GM23338 (cell line): ENCODE measurements at regions not wholly inside any gene's neighbourhood (a gene's known extent, or its start where the extent isn't known, plus 50 kb on each side); places are given as distances from the start of the nearest gene placed in this dataset.

Source experiments
- ATAC-seq: fragments of 200-7000 bp; cut with Tn5 transposase; 3 replicates; pipeline ENCODE4 v1.9.1; 2020
- DNase-seq: peaks from one replicate; pipeline ENCODE4 v3.0.0-alpha.2; 2015; ENCODE audit warnings: low spot score
- H2AFZ ChIP-seq: fragments of 200-600 bp; sonication (generic); 2 replicates; pipeline ENCODE4 v1.8.0; 2016; ENCODE audit warnings: antibody characterized with exemption, mild to moderate bottlenecking, moderate library complexity
- H3F3A ChIP-seq: fragments of 200-600 bp; sonication (generic); replicated peaks from 2 replicates; pipeline ENCODE4 v1.8.0; 2017; ENCODE audit warnings: antibody characterized with exemption, mixed run types, low read depth
- H3K27ac ChIP-seq: fragments of 200-600 bp; sonication (generic); 2 replicates; pipeline ENCODE4 v1.6.1; 2016; ENCODE audit warnings: low read depth
- H3K27me3 ChIP-seq: fragments of 200-600 bp; sonication (generic); 2 replicates; pipeline ENCODE4 v1.8.0; 2016; ENCODE audit warnings: mild to moderate bottlenecking, mixed run types, moderate library complexity; ENCODE audit not compliant: insufficient read depth
- H3K36me3 ChIP-seq: fragments of 200-600 bp; sonication (generic); 2 replicates; pipeline ENCODE4 v1.8.0; 2016; ENCODE audit warnings: mild to moderate bottlenecking; ENCODE audit not compliant: insufficient read depth
- H3K4me1 ChIP-seq: fragments of 200-600 bp; sonication (generic); 2 replicates; pipeline ENCODE4 v1.8.0; 2016; ENCODE audit warnings: mild to moderate bottlenecking, moderate library complexity; ENCODE audit not compliant: insufficient read depth
- H3K4me2 ChIP-seq: fragments of 200-600 bp; sonication (generic); 2 replicates; pipeline ENCODE4 v1.7.1; 2017; ENCODE audit warnings: mixed run types
- H3K4me3 ChIP-seq: fragments of 200-600 bp; sonication (generic); 2 replicates; pipeline ENCODE4 v1.6.1; 2016; ENCODE audit warnings: mixed run types
- H3K79me2 ChIP-seq: fragments of 200-600 bp; sonication (generic); replicated peaks from 2 replicates; pipeline ENCODE4 v1.8.0; 2017; ENCODE audit warnings: mild to moderate bottlenecking; ENCODE audit not compliant: insufficient read depth
- H3K9me2 ChIP-seq: fragments of 200-600 bp; sonication (generic); 2 replicates; pipeline ENCODE4 v1.8.0; 2017; ENCODE audit not compliant: insufficient read depth
- H4K20me1 ChIP-seq: fragments of 200-600 bp; sonication (generic); replicated peaks from 2 replicates; pipeline ENCODE4 v1.8.0; 2017; ENCODE audit warnings: mild to moderate bottlenecking; ENCODE audit not compliant: insufficient read depth
- H3K27ac Mint-ChIP-seq: 2 replicates; pipeline ENCODE4 v1.8.0; 2020; ENCODE audit warnings: inconsistent platforms, mild to moderate bottlenecking, moderate library complexity, mixed read lengths
- H3K27me3 Mint-ChIP-seq: 3 replicates; pipeline ENCODE4 v1.8.0; 2022; ENCODE audit warnings: low read depth, mild to moderate bottlenecking, moderate library complexity, mixed read lengths, inconsistent platforms; ENCODE audit not compliant: insufficient read depth, poor library complexity
- H3K36me3 Mint-ChIP-seq: 3 replicates; pipeline ENCODE4 v1.8.0; 2021; ENCODE audit warnings: low read depth, mild to moderate bottlenecking, inconsistent platforms, moderate library complexity, mixed read lengths
- H3K4me1 Mint-ChIP-seq: 3 replicates; pipeline ENCODE4 v1.8.0; 2020; ENCODE audit warnings: mild to moderate bottlenecking, inconsistent platforms, mixed read lengths
- H3K4me3 Mint-ChIP-seq: 3 replicates; pipeline ENCODE4 v1.8.0; 2021; ENCODE audit warnings: moderate library complexity, mild to moderate bottlenecking, inconsistent platforms, mixed read lengths
- H3K9me3 Mint-ChIP-seq: 3 replicates; pipeline ENCODE4 v1.8.0; 2020; ENCODE audit warnings: moderate library complexity, mild to moderate bottlenecking, inconsistent platforms, mixed read lengths
- CREB1 ChIP-seq: fragments of 250-450 bp; sonication (Bioruptor Pico); IDR thresholded peaks from 2 replicates; pipeline ENCODE4 v1.5.0; 2020; ENCODE audit warnings: low read depth, mild to moderate bottlenecking, moderate library complexity
- EZH2 ChIP-seq: fragments of 200-600 bp; sonication (generic); IDR thresholded peaks from one replicate; pipeline ENCODE4 v1.8.0; 2017; ENCODE audit warnings: antibody characterized with exemption, mild to moderate bottlenecking, low read depth; ENCODE audit not compliant: unreplicated experiment
- EZH2phosphoT487 ChIP-seq: fragments of 200-600 bp; sonication (generic); IDR thresholded peaks from one replicate; pipeline ENCODE4 v1.8.1; 2018; ENCODE audit warnings: antibody characterized with exemption; ENCODE audit not compliant: unreplicated experiment
- JUNB ChIP-seq: IDR thresholded peaks from one replicate; pipeline ENCODE4 v1.6.1; 2016; ENCODE audit warnings: antibody characterized with exemption; ENCODE audit not compliant: unreplicated experiment
- NANOG ChIP-seq: IDR thresholded peaks from 2 replicates; pipeline ENCODE4 v1.6.1; 2016; ENCODE audit warnings: antibody characterized with exemption, borderline replicate concordance
- POLR2AphosphoS5 ChIP-seq: IDR thresholded peaks from 2 replicates; pipeline ENCODE4 v1.6.1; 2016; ENCODE audit warnings: antibody characterized with exemption, low read depth
- STAT1 ChIP-seq: IDR thresholded peaks from one replicate; pipeline ENCODE4 v1.6.1; 2016; ENCODE audit warnings: antibody characterized with exemption; ENCODE audit not compliant: unreplicated experiment
- ZNF114 ChIP-seq: fragments of 250-450 bp; sonication (Bioruptor Pico); IDR thresholded peaks from 2 replicates; pipeline ENCODE4 v1.5.0; 2020; ENCODE audit warnings: mild to moderate bottlenecking, moderate library complexity
- ZNF331 ChIP-seq: fragments of 250-450 bp; sonication (Bioruptor Pico); IDR thresholded peaks from 2 replicates; pipeline ENCODE4 v1.5.0; 2020; ENCODE audit warnings: low read depth, mild to moderate bottlenecking, moderate library complexity
- TF ChIP-seq, protein P1 (sequence below): IDR thresholded peaks from 2 replicates; pipeline ENCODE4 v1.6.1; 2016; ENCODE audit warnings: antibody characterized with exemption
- TF ChIP-seq, protein P2 (sequence below): fragments of 250-450 bp; sonication (Bioruptor Pico); IDR thresholded peaks from 2 replicates; pipeline ENCODE4 v1.5.0; 2020; ENCODE audit warnings: mild to moderate bottlenecking, moderate library complexity
- TF ChIP-seq, protein P3 (sequence below), 2 experiments: fragments of 200-600 bp in 1 of 2; sonication (generic) in 1 of 2; conservative IDR thresholded peaks; 2 replicates each; pipeline versions ENCODE4 v1.5.1 to v1.6.1; 2016 to 2017; ENCODE audit warnings: antibody characterized with exemption in 2 of 2, low read depth in 2 of 2, mild to moderate bottlenecking in 2 of 2, moderate library complexity in 1 of 2
- TF ChIP-seq, protein P4 (sequence below): IDR thresholded peaks from one replicate; pipeline ENCODE4 v1.6.1; 2018; ENCODE audit warnings: antibody characterized with exemption; ENCODE audit not compliant: unreplicated experiment

DNA sequence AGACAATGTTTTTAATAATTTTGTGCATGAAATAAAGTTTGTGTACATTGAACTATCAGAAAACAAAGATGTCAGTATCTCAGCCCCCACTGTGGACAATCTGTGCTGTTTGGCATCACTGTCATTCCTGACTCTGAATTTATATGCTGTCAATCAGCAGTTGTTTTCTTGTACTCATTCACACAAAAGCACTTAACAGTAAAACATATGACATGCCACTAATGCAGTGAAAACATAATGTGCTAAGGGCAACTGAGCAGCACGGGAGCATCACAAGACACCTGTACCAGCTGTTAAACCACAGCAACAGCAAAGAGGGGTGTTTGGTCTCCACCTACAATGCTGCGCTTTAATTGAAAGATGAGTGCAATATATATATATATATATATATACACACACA, 647.8 kb upstream of the SLC35B3 start:
- Histone ChIP-seq H3F3A (no peaks in the 10 kb centered on the region), H3K27me3 (no peaks in the 10 kb centered on the region), H3K9me2 (no peaks in the 10 kb centered on the region), H3K79me2 (no peaks in the 10 kb centered on the region), H2AFZ (no peak overlapping the region), H3K4me3 (no peak overlapping the region), H3K4me2 (no peak overlapping the region), H3K4me1 (peaks cover 8% of the 10 kb centered on the region; the same call in 1 of the 2 replicates), H4K20me1 (no peaks in the 10 kb centered on the region), H3K27ac (no peak overlapping the region), H3K36me3 (no peaks in the 10 kb centered on the region)
- Mint-ChIP-seq H3K4me3 (no peak overlapping the region), H3K36me3 (no peaks in the 10 kb centered on the region), H3K27me3 (peaks cover 2% of the 10 kb centered on the region), H3K27ac (no peak overlapping the region), H3K9me3 (no peaks in the 10 kb centered on the region), H3K4me1 (peaks cover 16% of the 10 kb centered on the region)
- no peak for DNase-seq
- ATAC-seq, result no peak
- TF ChIP-seq CREB1 (no peak), NANOG (no peak), JUNB (no peak), POLR2AphosphoS5 (no peak), EZH2phosphoT487 (no peak), ZNF331 (no peak), ZNF114 (CRISPR knock-in tag) (no peak), STAT1 (no peak), EZH2 (no peak)
- TF ChIP-seq, protein P1, sequence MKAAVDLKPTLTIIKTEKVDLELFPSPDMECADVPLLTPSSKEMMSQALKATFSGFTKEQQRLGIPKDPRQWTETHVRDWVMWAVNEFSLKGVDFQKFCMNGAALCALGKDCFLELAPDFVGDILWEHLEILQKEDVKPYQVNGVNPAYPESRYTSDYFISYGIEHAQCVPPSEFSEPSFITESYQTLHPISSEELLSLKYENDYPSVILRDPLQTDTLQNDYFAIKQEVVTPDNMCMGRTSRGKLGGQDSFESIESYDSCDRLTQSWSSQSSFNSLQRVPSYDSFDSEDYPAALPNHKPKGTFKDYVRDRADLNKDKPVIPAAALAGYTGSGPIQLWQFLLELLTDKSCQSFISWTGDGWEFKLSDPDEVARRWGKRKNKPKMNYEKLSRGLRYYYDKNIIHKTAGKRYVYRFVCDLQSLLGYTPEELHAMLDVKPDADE, result no peak
- TF ChIP-seq, protein P2, sequence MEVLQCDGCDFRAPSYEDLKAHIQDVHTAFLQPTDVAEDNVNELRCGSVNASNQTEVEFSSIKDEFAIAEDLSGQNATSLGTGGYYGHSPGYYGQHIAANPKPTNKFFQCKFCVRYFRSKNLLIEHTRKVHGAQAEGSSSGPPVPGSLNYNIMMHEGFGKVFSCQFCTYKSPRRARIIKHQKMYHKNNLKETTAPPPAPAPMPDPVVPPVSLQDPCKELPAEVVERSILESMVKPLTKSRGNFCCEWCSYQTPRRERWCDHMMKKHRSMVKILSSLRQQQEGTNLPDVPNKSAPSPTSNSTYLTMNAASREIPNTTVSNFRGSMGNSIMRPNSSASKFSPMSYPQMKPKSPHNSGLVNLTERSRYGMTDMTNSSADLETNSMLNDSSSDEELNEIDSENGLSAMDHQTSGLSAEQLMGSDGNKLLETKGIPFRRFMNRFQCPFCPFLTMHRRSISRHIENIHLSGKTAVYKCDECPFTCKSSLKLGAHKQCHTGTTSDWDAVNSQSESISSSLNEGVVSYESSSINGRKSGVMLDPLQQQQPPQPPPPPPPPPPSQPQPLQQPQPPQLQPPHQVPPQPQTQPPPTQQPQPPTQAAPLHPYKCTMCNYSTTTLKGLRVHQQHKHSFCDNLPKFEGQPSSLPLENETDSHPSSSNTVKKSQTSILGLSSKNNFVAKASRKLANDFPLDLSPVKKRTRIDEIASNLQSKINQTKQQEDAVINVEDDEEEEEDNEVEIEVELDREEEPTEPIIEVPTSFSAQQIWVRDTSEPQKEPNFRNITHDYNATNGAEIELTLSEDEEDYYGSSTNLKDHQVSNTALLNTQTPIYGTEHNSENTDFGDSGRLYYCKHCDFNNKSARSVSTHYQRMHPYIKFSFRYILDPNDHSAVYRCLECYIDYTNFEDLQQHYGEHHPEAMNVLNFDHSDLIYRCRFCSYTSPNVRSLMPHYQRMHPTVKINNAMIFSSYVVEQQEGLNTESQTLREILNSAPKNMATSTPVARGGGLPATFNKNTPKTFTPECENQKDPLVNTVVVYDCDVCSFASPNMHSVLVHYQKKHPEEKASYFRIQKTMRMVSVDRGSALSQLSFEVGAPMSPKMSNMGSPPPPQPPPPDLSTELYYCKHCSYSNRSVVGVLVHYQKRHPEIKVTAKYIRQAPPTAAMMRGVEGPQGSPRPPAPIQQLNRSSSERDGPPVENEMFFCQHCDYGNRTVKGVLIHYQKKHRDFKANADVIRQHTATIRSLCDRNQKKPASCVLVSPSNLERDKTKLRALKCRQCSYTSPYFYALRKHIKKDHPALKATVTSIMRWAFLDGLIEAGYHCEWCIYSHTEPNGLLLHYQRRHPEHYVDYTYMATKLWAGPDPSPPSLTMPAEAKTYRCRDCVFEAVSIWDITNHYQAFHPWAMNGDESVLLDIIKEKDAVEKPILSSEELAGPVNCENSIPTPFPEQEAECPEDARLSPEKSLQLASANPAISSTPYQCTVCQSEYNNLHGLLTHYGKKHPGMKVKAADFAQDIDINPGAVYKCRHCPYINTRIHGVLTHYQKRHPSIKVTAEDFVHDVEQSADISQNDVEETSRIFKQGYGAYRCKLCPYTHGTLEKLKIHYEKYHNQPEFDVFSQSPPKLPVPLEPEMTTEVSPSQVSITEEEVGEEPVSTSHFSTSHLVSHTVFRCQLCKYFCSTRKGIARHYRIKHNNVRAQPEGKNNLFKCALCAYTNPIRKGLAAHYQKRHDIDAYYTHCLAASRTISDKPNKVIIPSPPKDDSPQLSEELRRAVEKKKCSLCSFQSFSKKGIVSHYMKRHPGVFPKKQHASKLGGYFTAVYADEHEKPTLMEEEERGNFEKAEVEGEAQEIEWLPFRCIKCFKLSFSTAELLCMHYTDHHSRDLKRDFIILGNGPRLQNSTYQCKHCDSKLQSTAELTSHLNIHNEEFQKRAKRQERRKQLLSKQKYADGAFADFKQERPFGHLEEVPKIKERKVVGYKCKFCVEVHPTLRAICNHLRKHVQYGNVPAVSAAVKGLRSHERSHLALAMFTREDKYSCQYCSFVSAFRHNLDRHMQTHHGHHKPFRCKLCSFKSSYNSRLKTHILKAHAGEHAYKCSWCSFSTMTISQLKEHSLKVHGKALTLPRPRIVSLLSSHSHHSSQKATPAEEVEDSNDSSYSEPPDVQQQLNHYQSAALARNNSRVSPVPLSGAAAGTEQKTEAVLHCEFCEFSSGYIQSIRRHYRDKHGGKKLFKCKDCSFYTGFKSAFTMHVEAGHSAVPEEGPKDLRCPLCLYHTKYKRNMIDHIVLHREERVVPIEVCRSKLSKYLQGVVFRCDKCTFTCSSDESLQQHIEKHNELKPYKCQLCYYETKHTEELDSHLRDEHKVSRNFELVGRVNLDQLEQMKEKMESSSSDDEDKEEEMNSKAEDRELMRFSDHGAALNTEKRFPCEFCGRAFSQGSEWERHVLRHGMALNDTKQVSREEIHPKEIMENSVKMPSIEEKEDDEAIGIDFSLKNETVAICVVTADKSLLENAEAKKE, result no peak
- TF ChIP-seq, protein P3, sequence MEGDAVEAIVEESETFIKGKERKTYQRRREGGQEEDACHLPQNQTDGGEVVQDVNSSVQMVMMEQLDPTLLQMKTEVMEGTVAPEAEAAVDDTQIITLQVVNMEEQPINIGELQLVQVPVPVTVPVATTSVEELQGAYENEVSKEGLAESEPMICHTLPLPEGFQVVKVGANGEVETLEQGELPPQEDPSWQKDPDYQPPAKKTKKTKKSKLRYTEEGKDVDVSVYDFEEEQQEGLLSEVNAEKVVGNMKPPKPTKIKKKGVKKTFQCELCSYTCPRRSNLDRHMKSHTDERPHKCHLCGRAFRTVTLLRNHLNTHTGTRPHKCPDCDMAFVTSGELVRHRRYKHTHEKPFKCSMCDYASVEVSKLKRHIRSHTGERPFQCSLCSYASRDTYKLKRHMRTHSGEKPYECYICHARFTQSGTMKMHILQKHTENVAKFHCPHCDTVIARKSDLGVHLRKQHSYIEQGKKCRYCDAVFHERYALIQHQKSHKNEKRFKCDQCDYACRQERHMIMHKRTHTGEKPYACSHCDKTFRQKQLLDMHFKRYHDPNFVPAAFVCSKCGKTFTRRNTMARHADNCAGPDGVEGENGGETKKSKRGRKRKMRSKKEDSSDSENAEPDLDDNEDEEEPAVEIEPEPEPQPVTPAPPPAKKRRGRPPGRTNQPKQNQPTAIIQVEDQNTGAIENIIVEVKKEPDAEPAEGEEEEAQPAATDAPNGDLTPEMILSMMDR (conservative IDR thresholded peaks at IDR 0.05; ENCODE audit: low read depth in 2 of 2), result no peak
- TF ChIP-seq, protein P4, sequence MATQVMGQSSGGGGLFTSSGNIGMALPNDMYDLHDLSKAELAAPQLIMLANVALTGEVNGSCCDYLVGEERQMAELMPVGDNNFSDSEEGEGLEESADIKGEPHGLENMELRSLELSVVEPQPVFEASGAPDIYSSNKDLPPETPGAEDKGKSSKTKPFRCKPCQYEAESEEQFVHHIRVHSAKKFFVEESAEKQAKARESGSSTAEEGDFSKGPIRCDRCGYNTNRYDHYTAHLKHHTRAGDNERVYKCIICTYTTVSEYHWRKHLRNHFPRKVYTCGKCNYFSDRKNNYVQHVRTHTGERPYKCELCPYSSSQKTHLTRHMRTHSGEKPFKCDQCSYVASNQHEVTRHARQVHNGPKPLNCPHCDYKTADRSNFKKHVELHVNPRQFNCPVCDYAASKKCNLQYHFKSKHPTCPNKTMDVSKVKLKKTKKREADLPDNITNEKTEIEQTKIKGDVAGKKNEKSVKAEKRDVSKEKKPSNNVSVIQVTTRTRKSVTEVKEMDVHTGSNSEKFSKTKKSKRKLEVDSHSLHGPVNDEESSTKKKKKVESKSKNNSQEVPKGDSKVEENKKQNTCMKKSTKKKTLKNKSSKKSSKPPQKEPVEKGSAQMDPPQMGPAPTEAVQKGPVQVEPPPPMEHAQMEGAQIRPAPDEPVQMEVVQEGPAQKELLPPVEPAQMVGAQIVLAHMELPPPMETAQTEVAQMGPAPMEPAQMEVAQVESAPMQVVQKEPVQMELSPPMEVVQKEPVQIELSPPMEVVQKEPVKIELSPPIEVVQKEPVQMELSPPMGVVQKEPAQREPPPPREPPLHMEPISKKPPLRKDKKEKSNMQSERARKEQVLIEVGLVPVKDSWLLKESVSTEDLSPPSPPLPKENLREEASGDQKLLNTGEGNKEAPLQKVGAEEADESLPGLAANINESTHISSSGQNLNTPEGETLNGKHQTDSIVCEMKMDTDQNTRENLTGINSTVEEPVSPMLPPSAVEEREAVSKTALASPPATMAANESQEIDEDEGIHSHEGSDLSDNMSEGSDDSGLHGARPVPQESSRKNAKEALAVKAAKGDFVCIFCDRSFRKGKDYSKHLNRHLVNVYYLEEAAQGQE, result no peak
